Psoas muscle (tissue), 7 donors: ENCODE measurements at regions not wholly inside any gene's neighbourhood (a gene's known extent, or its start where the extent isn't known, plus 50 kb on each side); places are given as distances from the start of the nearest gene placed in this dataset.

Experiments
- ATAC-seq, 4 donors: fragments of 200-7000 bp; cut with Tn5 transposase; one replicate each; pipeline ENCODE4 v1.9.1; 2020; ENCODE audit warnings: moderate library complexity in 3 of 4, mild to moderate bottlenecking in 2 of 4
- DNase-seq, 2 donors: peaks; one replicate each; pipeline ENCODE4 v3.0.0-alpha.2; 2020
- H3K27ac ChIP-seq: fragments of 200-600 bp; one replicate; pipeline ENCODE4 v1.8.0; 2022
- H3K27me3 ChIP-seq, 3 donors: fragments of 200-600 bp in 1 of 3; one replicate each; pipeline versions ENCODE4 v1.6.1 to v1.8.0; 2013 to 2022; ENCODE audit warnings: low read length in 2 of 3, mild to moderate bottlenecking in 2 of 3, moderate library complexity in 1 of 3; ENCODE audit not compliant: insufficient read depth in 3 of 3
- H3K36me3 ChIP-seq, 2 donors: fragments of 200-600 bp in 1 of 2; one replicate each; pipeline versions ENCODE4 v1.6.1 to v1.8.0; 2013 to 2022; ENCODE audit warnings: low read depth in 1 of 2, mild to moderate bottlenecking in 1 of 2, moderate library complexity in 1 of 2; ENCODE audit not compliant: insufficient read depth in 1 of 2
- H3K4me1 ChIP-seq: fragments of 200-600 bp; one replicate; pipeline ENCODE4 v1.8.0; 2022
- H3K4me3 ChIP-seq: fragments of 200-600 bp; one replicate; pipeline ENCODE4 v1.8.0; 2022; ENCODE audit warnings: mild to moderate bottlenecking
- H3K9me3 ChIP-seq: fragments of 200-600 bp; one replicate; pipeline ENCODE4 v1.8.0; 2022
- WGBS, 3 donors: extraction: QIAGEN DNeasy Blood & Tissue Kit; methylation state at CpG; one replicate each; pipeline versions ENCODE4 v1.1.6 to v1.1.7; 2013; 5-methylcytosine and 5-hydroxymethylcytosine counted together
- intact Hi-C, 2 donors: fragments of 100-400 bp; cut with DNase I; formaldehyde crosslinking; loops; one replicate each; pipeline versions ENCODE4 v1.11.0 to v1.14.2; 2022
- TF ChIP-seq, protein P1 (sequence below): fragments of 200-600 bp; IDR thresholded peaks from one replicate; pipeline ENCODE4 v1.8.0; 2022; ENCODE audit warnings: antibody characterized with exemption
- donor health status: healthy with polysubstance abuse.
- donor health status: DM: no; HTN: no; CAD: no; lungs with moderate emphysema.
- donor health status: Bipolar disorder and iron deficiency.
- donor health status: healthy.
- donor health status: DM: yes; HTN: yes; CAD: no.
- donor health status: DM: no; HTN: no; CAD: no.
- donor health status: DM: yes; HTN: yes; CAD: no.

DNA sequence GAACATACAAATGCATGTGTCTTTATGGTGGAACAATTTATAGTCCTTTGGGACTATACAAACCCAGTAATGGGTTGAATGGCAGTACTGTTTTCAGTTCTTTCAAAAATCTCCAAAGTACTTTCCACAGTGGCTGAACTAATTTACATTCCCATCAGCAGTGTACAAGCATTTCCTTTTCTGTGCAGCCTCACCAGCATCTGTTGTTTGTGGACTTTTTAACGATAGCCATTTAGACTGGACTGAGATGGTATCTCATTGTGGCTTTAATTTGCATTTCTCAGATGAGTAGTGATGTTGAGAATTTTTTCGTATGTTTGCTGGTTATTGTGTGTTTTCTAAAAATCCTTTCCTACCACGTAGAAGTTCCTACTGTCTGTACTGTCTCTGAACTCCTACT is 327.2 kb upstream of the ZFP64 start:
- intact Hi-C loops = no loop called here
- ATAC-seq (no peak), DNase-seq (no peak)
- peaks cover 0 to 4% (median 0%) of the 10 kb centered on the region in 3 donors for H3K27me3 ChIP-seq
- no peaks in the 10 kb centered on the region for H3K36me3 ChIP-seq
- TF ChIP-seq, protein P1, sequence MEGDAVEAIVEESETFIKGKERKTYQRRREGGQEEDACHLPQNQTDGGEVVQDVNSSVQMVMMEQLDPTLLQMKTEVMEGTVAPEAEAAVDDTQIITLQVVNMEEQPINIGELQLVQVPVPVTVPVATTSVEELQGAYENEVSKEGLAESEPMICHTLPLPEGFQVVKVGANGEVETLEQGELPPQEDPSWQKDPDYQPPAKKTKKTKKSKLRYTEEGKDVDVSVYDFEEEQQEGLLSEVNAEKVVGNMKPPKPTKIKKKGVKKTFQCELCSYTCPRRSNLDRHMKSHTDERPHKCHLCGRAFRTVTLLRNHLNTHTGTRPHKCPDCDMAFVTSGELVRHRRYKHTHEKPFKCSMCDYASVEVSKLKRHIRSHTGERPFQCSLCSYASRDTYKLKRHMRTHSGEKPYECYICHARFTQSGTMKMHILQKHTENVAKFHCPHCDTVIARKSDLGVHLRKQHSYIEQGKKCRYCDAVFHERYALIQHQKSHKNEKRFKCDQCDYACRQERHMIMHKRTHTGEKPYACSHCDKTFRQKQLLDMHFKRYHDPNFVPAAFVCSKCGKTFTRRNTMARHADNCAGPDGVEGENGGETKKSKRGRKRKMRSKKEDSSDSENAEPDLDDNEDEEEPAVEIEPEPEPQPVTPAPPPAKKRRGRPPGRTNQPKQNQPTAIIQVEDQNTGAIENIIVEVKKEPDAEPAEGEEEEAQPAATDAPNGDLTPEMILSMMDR = no peak
- no peak overlapping the region for H3K27ac ChIP-seq
- 45 to 56% (median 51%) methylated on average over 3 of the region's 3 CpGs for WGBS, 3 donors
- H3K4me1 ChIP-seq = no peaks in the 10 kb centered on the region
- H3K4me3 ChIP-seq = no peak overlapping the region
- peaks cover 12% of the 10 kb centered on the region for H3K9me3 ChIP-seq

DNA sequence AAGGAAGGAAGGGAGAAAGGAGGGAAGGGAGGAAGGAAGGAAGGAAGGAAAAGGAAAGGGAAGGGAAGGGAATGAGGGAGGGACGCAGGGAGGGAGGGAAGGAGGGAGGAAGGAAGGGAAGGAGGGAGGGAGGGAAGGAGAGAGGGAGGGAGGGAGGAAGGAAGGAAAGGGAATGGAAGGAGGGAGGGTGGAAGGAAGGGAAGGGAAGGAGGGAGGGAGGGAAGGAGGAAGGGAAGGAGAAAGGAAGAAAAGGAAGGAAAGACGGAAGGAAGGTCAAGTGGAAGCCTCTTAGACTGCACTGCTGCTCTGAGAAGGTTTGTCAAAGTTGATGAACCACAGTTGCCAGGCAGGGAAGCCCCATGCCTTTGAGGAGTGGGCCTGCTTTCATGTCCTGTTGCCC is 324.3 kb upstream of the ZFP64 start:
- Histone ChIP-seq H3K4me1 (no peaks in the 10 kb centered on the region), H3K27me3 (peaks cover 0 to 4% (median 0%) of the 10 kb centered on the region in 3 donors), H3K4me3 (no peak overlapping the region), H3K36me3 (no peaks in the 10 kb centered on the region), H3K27ac (no peak overlapping the region), H3K9me3 (peaks cover 8% of the 10 kb centered on the region)
- intact Hi-C loops = no loop called here
- 54 to 70% (median 58%) methylated on average over 2 of the region's 2 CpGs for WGBS, 3 donors
- TF ChIP-seq, protein P1 = no peak
- DNase-seq = no peak
- ATAC-seq = no peak

DNA sequence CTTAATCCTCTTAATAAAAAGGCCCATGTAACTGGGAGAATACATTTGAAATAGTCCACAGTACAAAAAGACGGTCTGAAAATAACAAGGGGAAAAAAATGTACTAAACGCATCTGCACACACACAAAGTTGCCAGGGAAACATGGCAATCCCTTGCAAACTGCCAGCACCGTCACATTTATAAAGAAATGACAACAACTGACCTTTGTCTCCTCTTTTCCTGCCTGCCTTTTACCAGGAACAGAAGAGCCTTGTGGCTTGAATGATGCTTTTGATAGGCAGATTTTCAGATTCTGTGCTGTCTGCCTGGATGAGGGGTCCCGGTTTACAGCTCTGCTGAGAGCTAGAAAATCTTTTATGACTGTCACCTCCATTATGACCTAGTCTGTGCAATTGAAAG is 308.6 kb upstream of the ZFP64 start:
- Histone ChIP-seq H3K36me3 (no peaks in the 10 kb centered on the region), H3K4me1 (no peaks in the 10 kb centered on the region), H3K9me3 (no peaks in the 10 kb centered on the region), H3K4me3 (no peak overlapping the region), H3K27me3 (peaks cover 0 to 2% (median 0%) of the 10 kb centered on the region in 3 donors), H3K27ac (no peak overlapping the region)
- DNase-seq = no peak
- no peak for ATAC-seq
- TF ChIP-seq, protein P1 = no peak
- WGBS, 3 donors = 19 to 30% (median 21%) methylated on average over 4 of the region's 4 CpGs
- intact Hi-C loops = no loop called here

DNA sequence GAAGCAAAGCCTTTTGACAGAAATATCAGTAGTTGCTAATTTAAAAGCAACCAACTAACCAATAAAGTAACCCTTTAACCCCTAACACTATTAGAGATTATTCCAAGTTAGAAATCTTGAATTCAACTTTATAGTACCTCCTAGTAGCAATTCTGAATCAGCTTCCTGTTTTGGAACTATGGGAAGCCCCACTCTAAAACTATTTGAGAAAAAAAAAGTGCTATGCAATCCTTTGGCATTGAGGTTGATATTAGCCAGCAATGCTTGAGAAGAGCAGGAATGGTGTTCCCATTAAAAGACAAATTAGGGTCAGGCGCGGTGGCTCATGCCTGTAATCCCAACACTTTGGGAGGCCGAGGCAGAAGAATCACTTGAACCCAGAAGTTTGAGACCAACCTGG is 306.2 kb upstream of the ZFP64 start:
- DNase-seq (no peak), ATAC-seq (no peak)
- H3K4me1 ChIP-seq = no peaks in the 10 kb centered on the region
- H3K36me3 ChIP-seq = no peaks in the 10 kb centered on the region
- TF ChIP-seq, protein P1 = no peak
- H3K27ac ChIP-seq = no peak overlapping the region
- intact Hi-C loops = no loop called here
- peaks cover 0 to 2% (median 0%) of the 10 kb centered on the region in 3 donors for H3K27me3 ChIP-seq
- no peak overlapping the region for H3K4me3 ChIP-seq
- H3K9me3 ChIP-seq = no peaks in the 10 kb centered on the region
- 84 to 90% (median 88%) methylated on average over 3 of the region's 3 CpGs for WGBS, 3 donors

DNA sequence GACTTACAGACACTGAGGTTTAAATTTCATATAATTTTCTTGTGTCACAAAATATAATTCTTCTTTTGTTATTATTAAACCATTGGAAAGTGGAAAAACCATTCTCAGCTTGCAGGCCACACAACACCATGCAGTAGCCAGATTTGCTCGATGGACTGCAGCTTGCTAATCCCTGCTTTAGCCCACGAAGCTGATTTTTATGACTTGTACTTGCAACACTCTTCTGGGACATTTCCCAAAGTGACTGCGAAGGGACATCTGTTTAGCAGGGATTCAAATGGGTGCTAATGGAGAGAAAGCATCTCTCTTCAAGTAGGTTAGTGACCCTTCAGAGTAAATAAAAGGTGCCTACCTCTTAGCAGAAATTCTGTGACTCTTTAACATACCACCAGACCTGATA is 304.6 kb upstream of the ZFP64 start:
- ATAC-seq = no peak
- Histone ChIP-seq H3K4me3 (no peak overlapping the region), H3K9me3 (no peaks in the 10 kb centered on the region), H3K27me3 (no peaks in the 10 kb centered on the region), H3K27ac (no peak overlapping the region), H3K36me3 (no peaks in the 10 kb centered on the region), H3K4me1 (no peaks in the 10 kb centered on the region)
- no peak for DNase-seq
- TF ChIP-seq, protein P1 = no peak
- 27 to 36% (median 35%) methylated on average over 3 of the region's 3 CpGs for WGBS, 3 donors
- intact Hi-C loops = no loop called here
